Activated naive CD4-positive, alpha-beta T cell (primary cell): ENCODE measurements at regions not wholly inside any gene's neighbourhood (a gene's known extent, or its start where the extent isn't known, plus 50 kb on each side); places are given as distances from the start of the nearest gene placed in this dataset.

ENCODE experiments used
- DNase-seq, 4 experiments: peaks; one replicate each; lab custom pipeline; 2025; lab: John Stamatoyannopoulos, UW

- DNase-seq, result no peak
Observed at GRCh38 chr6:43950051-43950605, 177.1 kb downstream of the MRPL14 start.

GRCh38 chr6:43949551-43949991 is 177.7 kb downstream of the MRPL14 start:
- no peak for DNase-seq

GRCh38 chr6:43948527-43949485 is 178.4 kb downstream of the MRPL14 start:
- no peak for DNase-seq

GRCh38 chr6:43947860-43948259 is 177.8 kb downstream of the VEGFA start:
- no peak for DNase-seq

- no peak for DNase-seq
Observed at GRCh38 chr6:43946641-43947363, 176.8 kb downstream of the VEGFA start.

GRCh38 chr6:43945768-43946080 is 175.7 kb downstream of the VEGFA start:
- no peak for DNase-seq

GRCh38 chr6:43944908-43945767 is 175.1 kb downstream of the VEGFA start:
- no peak for DNase-seq

- DNase-seq, result no peak
Observed at GRCh38 chr6:43943781-43944250, 173.8 kb downstream of the VEGFA start.

GRCh38 chr6:43943099-43943766 is 173.2 kb downstream of the VEGFA start:
- no peak for DNase-seq

GRCh38 chr6:43942616-43943015 is 172.6 kb downstream of the VEGFA start:
- no peak for DNase-seq

GRCh38 chr6:43942011-43942442 is 172.0 kb downstream of the VEGFA start:
- DNase-seq, result no peak

- DNase-seq, result no peak
Observed at GRCh38 chr6:43941174-43941573, 171.2 kb downstream of the VEGFA start.

- DNase-seq, result no peak
Observed at GRCh38 chr6:43940393-43941087, 170.5 kb downstream of the VEGFA start.

GRCh38 chr6:43940071-43940392 is 170.0 kb downstream of the VEGFA start:
- no peak for DNase-seq

- no peak for DNase-seq
Observed at GRCh38 chr6:43939281-43940070, 169.5 kb downstream of the VEGFA start.

- no peak for DNase-seq
Observed at GRCh38 chr6:43938178-43939105, 168.4 kb downstream of the VEGFA start.

GRCh38 chr6:43937236-43938177 is 167.5 kb downstream of the VEGFA start:
- no peak for DNase-seq

- no peak for DNase-seq
Observed at GRCh38 chr6:43936476-43936875, 166.5 kb downstream of the VEGFA start.
